ENCODE measurements at regions not wholly inside any gene's neighbourhood (a gene's known extent, or its start where the extent isn't known, plus 50 kb on each side); places are given as distances from the start of the nearest gene placed in this dataset.

DNA sequence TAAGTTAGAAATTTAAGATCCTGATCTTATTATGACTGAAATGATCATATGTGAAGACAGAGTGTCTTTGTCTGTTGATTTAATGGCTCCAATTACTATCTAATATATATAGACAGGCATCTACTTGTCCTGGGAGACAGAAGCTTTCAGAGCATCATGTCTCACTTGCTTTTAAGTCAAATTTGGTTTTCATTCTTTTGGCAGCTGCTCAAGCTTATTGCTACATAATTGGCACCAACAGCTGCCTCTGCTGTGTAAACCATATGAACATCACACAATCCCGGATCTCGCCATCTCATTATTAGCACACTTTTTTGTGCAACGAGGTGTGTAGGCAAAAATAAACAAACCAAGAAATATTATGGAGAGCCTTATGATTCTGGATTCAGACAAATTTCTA is 1717.9 kb downstream of the EFNA5 start:
- DNase-seq = peak; percentile 35

DNA sequence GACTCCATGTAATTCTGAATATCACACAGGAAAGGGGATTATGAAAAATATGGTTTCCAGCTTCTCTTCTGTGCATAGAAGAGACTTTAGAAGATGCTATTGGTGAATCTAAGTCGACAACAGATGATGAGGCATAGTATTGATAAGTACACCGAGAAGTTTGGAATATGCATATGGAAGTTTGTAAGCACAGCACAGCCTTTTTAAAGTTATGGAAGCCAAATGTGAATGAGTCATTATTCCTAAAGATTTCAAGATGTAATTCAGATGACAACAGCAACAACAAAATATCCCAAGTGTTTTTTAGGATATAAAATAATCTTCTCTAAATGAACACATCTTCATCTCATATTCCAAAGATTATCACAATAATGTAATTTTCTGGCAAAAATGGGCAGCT is 1723.3 kb downstream of the EFNA5 start:
- no peak for DNase-seq

DNA sequence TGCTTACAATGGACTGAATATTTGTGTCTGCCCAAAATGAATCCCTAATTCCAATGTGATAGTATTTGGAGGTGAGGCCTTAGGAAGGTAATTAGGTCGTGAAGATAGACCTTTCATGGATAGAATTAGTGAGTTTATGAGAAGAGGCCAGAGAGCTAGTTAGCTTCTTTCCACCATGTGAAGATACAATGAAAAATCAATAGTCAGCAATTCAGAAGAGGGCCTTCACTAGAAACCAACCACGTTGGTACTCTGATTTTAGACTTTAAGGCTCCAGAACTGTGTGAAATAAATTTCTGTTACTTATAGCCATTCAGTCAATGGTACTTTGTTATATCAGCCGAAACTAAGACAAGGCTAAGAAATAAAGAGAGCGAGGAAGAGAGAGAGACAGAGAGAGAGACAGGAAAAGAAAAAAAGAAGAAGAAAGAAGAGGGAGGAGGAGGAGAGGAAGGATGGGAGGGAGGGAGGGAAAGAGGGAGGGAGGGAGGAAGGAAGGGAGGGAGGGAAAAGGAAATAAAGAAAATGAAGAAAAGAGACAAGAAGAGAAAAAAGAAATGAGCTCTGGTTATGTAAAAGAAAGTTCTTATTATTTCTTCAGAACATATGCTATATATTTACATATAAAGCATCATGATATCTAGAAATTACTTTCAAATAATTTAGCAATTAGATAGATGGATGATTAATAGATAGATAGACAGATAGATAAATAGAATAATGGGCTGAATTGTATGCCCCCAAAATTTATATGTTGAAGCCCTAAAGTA is 1725.3 kb downstream of the EFNA5 start:
- no peak for DNase-seq

DNA sequence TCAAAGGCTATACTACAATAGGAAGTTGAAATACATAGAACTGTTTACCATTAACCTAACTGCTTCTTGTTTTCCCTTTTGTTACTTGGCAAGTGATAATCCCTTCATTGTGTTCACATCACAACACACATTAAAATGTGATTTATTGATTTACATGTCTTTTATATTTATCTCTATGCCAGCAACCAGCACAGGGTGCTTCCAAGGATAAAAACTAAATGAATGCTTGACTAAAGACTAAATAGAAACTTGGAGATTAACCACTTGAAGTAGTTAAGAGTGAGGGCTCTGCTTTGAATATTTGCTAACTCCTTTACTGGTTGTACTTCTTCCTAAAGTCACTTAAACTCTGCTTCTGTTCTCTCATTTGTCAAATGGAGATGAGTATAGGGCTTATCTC is 1730.6 kb downstream of the EFNA5 start:
- DNase-seq = no peak

DNA sequence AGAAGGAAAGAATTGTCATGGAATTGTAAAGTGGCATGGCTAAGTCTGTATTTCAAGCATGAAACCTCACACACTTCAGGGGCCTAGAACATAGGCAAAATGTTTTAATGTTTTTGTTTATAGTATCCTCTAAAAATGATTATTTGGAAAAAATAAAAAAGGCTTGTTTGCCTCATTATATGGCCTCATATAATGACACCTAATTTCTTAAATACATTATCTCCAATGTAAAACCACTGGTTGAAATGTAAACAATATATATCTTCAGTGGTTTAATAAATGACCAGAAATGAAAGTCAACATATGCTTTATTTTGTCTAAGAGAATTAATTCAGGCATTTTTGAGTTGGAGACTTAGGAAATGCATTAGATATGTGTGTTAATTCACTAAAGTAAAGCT is 1736.6 kb downstream of the EFNA5 start:
- DNase-seq = no peak

DNA sequence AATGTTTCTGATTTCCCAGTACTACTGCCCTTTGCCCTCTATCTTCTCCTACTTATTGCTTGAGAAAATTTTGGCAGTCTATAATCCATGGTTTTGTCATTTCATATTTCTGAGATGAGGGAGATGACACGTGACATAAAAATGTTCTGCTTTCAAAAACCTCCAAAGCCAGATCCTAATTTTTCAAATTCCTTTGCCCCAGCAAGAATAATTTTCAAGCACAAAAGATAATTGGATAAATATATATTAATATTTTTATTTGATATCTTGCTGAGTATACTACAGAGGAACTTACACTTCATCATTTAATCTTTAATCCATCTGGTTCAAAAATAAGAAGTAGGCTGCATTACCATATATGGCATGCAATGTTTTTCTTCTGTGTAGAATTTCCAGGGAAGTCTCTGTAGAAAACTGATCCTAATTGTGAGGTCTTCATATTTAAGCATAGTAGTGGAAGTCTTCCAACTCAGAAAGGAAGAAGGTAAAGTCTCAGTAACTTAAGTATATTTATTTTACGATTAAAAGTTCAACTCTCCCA is 1738.8 kb downstream of the EFNA5 start:
- peak; percentile 69 for DNase-seq

DNA sequence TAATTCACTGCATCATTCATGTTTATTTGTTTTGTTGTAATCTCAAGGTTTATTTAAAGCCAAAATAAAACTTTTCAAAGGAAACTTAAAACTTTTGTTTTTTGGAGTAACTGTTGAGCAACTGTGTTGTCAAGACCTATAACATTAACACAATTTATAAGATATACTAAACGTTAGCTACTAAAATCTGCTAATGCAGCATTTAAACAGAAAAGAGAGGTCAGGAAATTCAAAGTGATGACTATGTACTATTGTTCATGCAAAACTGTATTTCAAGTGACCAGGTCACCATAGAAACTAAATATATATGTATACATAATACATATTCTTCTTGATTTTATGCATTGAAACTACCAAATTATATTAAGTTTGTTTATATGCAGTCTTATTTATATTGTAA is 1740.9 kb downstream of the EFNA5 start:
- DNase-seq = no peak

DNA sequence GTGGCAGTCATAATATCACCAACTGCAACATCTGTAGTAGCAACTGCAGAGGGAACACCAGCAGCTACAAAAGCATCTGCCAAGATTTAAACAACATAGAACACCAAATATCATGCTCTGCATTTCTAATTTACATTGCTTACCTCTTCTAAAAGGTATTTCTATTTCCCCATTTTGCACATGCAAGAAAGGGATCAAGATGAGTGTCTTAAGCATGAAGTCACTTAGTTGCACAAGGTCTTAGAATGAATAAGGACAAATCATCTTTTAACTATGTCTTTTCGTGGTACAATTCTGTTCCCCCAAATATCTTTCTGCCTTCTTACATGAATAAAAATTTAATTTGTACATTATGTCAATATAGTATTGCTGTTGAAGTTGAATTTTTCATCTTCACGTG is 1746.4 kb downstream of the EFNA5 start:
- peak; percentile 83 for DNase-seq

DNA sequence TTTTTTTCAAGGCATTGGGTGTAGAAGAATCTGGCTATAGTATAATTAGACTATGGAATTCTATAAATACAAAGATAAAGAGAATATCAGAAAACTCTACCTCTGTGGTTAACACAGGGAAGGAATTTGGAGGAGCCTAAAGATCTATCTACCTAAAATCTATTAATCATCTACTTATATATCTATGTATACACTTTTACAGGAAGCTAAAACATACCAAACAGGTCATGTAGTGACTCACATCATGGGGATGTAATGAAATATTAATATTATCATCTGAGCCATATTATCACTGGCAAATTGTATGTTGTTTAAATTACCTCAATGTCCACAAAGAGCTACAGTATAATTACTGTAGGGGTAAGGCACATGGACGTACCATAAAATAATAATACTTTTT is 1748.2 kb downstream of the EFNA5 start:
- DNase-seq = no peak

DNA sequence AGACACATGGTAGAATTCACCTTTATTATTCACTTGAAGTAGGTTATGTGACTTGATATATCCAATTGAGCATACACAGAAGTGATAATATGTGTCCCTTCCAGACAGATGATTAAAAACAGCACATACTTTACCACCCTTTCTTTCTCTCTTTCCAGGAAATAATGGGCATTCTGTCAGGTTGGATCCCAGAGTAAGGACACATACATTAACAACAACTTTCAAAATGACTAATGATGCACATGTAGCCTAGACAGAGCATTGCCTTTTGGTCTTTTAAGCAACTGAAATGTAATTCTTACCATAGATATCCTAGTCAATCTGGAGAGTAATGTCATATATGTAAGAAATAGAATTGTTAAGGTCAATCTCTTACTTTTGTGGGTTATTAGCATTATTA is 1748.7 kb downstream of the EFNA5 start:
- DNase-seq = no peak

DNA sequence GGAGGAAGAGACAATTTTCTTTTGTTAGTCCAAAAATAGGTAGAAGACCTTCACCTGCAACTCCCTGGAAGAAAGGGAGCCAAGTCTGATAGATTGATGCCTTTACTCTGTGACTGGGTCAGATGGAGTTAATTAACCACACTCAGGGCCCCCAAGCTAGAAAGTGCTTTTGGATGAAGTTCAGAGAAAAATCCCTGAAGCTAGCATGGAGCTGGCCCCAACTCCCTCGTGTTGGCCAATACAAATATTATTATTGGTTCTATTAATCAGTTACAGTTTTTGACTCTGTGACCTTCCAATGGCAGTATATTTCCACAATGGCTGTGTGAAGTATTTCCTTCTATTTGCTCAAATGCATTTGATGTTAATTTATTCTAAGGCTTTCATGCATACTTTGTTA is 1753.5 kb downstream of the EFNA5 start:
- DNase-seq = no peak

DNA sequence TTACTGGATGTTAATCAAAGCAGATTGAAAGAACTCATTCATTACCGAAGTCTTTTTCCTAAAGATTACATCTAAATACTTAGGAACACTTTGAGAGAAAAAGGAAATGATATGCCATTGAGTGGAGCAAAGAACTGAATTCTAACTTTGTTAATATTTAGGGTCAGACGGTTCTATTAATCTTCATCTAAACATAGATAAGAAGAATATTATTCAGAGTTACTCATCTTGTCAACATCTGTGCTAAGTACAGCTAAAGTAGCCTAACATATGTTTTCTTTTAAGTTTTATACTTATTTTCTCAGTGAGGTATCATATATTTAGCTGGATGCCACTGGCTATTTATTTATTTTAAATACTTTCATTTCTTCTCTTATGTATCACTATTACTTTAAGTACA is 1763.7 kb downstream of the EFNA5 start:
- peak; percentile 13 for DNase-seq

DNA sequence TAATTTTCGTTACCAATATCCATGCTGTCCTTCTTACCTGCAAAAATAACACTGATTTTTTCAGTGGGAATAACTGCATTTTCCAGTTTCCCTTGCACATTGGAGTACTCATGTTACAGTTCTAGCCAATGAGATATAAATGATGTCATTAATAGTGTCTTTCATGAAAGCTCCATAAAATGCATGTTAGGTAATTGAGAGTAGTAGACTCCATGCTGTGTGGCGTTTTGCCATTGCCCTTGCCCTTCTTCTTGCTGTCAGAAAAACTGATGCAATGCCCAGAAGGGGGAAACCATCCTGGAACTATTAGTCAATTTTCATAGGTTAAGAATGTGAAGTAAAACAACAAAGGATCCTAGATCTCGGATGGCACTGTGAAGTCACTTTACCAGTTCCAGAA is 1765.3 kb downstream of the EFNA5 start:
- peak; percentile 13 for DNase-seq

DNA sequence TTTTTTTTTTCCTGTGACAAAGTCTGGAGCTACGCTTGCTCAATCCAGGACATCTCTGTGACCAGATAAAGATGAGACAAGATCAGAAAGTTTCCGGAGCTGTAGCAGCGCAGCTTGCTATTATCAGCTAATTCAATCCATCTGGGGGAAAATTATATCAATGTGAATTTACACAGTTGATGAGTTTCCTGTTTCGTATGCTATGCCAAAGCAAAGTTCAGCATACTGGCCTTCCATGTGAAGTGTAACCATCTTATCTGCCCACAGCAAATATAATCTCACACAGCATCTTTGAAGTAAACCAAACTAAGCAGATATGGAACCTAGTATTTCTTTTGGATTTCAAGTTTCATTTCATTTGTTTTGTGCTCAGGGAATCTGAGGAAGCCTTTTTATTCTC is 1767.7 kb downstream of the EFNA5 start:
- DNase-seq = peak; percentile 50

DNA sequence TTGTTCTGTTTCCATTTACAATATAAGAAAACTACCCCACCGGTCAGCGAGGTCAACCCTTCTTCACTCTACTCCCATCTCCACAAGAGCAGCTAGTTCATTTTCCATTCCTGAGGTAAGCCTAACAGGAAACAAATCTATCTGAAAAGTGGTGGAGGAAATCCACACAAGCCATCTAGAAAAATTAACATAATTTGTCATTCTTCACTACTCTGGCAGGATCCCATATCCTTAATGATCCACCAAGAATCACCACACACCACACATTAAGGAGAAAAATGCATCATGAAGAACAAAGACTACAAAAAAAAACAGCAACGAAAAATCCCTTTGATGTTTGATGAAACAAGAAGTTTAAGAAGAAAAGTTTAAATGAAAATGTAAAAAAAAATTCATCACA is 1771.0 kb downstream of the EFNA5 start:
- DNase-seq = no peak

DNA sequence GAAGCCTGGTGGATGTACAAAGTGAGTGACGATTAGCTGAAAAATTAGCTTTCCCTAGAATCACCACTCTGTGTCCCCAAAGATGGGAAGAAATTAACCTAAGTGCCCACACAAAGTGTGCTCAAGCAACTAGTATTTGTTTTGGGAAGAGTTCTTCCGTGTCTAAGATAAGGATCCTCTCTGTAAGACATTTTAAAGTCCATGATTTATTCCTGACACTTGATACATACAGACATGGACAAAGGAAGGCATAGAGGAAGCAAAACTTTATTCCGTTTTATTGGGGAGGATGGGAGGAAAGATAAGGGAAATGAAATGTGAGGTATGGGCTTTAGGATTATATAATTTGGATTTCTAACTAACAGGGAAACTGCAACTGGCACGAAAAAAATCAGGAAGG is 1772.6 kb downstream of the EFNA5 start:
- no peak for DNase-seq

DNA sequence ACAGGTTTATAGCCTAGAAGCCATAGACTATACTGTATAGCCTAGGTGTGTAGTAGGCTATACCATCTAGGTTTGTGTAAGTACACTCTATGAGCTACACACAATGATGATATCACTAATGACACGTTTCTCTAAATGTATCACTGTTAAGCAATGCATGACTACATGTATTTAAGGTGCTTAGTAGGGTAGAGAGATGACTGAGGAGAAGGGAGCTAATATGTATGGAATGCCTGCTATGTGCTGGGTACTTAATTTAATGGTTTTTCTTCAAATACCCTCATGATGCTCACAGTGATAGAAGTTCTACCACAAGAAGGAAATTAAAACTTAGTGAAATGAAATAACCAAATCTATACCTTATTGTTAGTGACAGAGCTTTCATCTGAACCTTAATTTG is 1785.5 kb downstream of the EFNA5 start:
- peak; percentile 60 for DNase-seq

DNA sequence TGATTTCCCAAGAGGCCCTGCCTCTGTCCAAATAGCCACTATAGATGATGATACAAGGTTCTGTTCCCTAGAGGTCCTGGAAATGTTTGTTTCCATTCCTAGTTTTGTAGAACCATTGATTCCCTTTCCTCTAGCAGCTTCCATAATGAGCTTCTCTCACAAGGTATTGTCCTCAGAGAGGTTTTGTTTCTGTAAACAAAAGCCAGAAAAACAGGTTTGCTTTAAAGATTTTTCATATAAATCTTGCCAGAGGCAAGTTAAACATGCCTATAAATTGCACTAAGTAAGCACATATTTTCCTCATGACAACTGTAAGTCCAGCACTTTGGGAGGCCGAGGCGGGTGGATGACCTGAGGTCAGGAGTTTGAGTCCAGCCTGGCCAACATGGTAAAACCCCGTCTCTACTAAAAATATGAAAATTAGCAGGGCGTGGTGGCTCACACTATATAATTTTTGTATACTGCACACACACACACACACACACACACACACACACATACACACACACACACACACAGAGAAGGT is 1787.7 kb downstream of the EFNA5 start:
- DNase-seq = no peak

DNA sequence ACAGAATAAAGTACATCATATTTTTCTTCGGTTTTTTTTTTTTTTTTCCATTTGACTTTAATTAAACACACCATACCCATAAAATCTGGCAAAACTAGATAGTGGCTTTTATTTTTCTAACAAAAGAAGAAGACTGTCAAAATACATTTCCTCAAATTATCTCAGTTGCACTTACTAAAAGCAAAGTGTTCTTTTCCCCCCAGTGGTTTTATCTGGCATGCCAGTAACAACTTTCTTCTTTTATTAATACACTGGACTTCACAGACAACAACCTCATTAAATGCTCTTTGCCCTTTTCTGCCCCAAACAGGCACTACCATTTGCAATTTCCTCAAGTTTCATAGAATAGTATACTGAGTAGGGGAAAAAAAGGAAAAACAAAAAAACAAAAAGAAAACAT is 1792.3 kb downstream of the EFNA5 start:
- DNase-seq = no peak

DNA sequence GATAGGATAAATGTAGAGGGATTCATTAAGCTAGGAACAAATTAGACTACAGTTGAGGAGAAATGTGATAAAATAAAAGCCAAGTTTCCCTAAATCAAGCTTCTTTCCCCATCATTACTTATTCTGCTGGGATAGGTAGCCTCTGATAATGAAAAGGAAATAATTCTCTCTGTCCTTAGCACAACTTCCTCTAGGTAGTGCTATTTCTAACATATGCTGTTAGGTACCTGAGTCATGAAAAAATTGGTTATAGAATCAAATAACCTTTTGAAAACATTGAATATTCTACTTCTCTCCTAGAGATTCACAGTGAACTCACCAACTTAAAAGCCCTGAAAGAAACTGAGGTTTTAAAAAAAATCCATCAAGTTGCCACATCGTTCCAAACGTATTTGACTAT is 1793.1 kb downstream of the EFNA5 start:
- DNase-seq = no peak

DNA sequence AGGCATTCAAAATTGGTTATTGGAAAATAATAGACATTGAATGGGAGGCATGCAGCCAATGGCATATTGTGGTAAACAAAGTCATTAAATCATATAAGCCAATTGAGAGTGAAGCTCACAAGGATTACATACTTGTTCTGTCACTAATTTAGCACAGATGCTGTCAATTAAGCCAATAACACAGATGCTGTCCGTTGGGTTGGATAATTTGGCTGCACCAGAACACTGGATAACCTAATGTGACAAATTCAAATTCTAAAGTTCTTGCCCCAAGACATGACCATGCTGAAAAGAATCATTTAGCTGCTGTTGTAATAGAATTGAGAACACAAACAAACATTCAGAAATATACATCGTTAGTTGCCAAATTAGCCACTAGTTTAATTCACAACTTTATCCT is 1796.4 kb downstream of the EFNA5 start:
- DNase-seq = no peak

DNA sequence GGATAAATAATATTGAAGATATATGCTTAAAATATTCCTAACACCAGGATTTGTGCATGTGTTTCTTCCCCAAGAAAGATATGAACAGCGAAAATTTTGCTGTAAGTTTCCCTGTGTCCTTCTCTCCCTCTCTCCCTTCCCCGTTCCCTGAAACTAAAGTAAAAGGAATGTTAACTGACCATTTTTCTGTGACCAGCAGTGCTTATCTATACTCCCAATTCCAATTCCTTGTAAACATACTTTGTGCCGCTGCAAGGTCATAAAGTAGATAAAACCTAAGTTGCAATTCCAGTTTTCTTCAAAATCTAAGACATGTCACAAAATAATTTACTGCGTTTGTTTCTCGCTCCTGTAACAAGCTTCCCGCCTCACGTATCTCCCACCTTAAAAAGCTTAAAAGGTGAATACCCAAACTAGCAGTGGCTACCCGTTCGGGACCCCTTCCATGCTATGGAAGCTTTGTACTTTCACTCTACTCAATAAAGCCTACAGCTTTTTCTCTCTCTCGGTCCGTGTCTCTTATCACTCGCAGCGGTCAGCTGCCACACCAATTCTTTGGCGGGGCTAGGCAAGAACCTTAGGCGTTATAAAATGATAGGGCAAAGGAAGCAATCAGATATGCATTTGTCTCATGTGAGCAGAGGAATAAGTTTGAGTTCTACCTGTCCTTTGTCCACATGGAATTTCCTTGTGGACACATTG is 1798.0 kb downstream of the EFNA5 start:
- DNase-seq = no peak

DNA sequence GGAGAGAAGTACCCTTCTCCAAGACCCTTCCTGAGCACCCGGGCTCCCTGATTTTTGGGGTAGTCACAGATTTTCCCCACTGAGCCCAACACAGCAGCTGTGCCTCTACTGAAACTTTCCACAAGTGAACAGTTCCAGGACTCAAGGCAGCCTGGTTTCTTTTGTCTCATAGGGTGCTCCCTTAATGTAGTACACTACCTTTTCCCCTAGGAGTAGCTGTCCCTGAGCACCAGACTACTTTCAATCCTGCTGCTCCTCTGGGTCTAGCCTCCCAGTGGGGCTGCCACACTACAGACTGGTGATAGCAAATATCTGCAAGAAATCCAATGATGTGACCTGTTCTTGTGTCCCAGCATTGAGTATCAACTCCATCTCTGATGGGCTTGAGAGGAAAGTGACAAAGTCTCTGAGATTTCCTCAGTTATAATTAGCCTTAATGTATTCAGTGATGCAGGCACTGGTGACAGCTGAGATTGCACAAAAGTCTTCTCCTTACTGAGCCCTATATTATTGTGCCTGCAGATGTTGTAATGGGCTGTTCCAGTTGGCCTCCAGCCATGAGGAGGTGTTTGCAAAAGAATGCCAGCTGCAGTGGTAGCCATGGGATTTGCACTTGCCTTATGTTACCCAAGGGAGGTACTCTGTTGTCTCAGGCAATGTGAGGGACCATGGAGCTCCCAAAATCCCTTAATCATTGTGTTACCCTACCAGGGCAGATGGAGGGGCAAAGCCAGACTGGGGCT is 1802.5 kb downstream of the EFNA5 start:
- DNase-seq = no peak

DNA sequence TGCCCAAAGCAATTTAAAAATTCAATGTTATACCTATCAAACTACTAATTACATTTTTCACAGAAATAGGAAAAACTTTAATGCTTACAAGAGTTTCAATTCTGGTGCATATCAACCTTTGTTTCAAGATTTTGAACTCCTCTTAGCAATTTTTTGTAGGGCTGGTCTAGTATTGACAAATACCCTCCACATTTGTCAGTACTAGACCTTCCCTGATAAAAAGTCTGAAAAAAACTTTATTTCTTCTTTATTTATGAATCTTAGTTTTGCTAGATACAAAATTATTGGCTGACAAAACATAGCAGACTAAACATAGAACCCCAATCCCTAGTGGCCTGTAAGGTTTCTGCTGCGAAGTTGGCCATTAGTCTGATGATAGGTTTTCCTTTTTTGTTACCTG is 1804.9 kb downstream of the EFNA5 start:
- DNase-seq = no peak
